ENCODE measurements at regions not wholly inside any gene's neighbourhood (a gene's known extent, or its start where the extent isn't known, plus 50 kb on each side); places are given as distances from the start of the nearest gene placed in this dataset.
"Not testable (repeated sequence)": the region's sequence is repeated elsewhere in the genome, so short reads cannot be mapped to it uniquely, and the experiment has no call there.

GRCh38 chr11:45432910-45433309, 146.8 kb upstream of the SYT13 start:
- DNase-seq: no peak

GRCh38 chr11:45432100-45432499, 146.0 kb upstream of the SYT13 start:
- no peak for DNase-seq

GRCh38 chr11:45431046-45432018, 145.2 kb upstream of the SYT13 start:
- DNase-seq: no peak

- DNase-seq: no peak
Measured at GRCh38 chr11:45430361-45430760, 144.2 kb upstream of the SYT13 start.

GRCh38 chr11:45429719-45430118, 143.6 kb upstream of the SYT13 start:
- no peak for DNase-seq

GRCh38 chr11:45428541-45429230, 142.5 kb upstream of the SYT13 start:
- DNase-seq: no peak

GRCh38 chr11:45428116-45428515, 142.0 kb upstream of the SYT13 start:
- no peak for DNase-seq

GRCh38 chr11:45424411-45425180, 138.5 kb upstream of the SYT13 start:
- no peak for DNase-seq

- no peak for DNase-seq
Measured at GRCh38 chr11:45423475-45424120, 137.5 kb upstream of the SYT13 start.

GRCh38 chr11:45423036-45423435, 136.9 kb upstream of the SYT13 start:
- DNase-seq: no peak

- no peak for DNase-seq
Measured at GRCh38 chr11:45414088-45414487, 127.9 kb upstream of the SYT13 start.

GRCh38 chr11:45413156-45413858, 127.2 kb upstream of the SYT13 start:
- DNase-seq: no peak

- no peak for DNase-seq
Measured at GRCh38 chr11:45412521-45412920, 126.4 kb upstream of the SYT13 start.

- DNase-seq: no peak
Measured at GRCh38 chr11:45412051-45412471, 125.9 kb upstream of the SYT13 start.

- no peak for DNase-seq
Measured at GRCh38 chr11:45411228-45411946, 125.2 kb upstream of the SYT13 start.

GRCh38 chr11:45410391-45411227, 124.5 kb upstream of the SYT13 start:
- DNase-seq: no peak

GRCh38 chr11:45409587-45409986, 123.4 kb upstream of the SYT13 start:
- DNase-seq: no peak

- no peak for DNase-seq
Measured at GRCh38 chr11:45407226-45407625, 121.1 kb upstream of the SYT13 start.

GRCh38 chr11:45405916-45406670, 120.0 kb upstream of the SYT13 start:
- no peak for DNase-seq

- DNase-seq: not testable (repeated sequence)
Measured at GRCh38 chr11:45403521-45403920, 117.4 kb upstream of the SYT13 start.
